ENCODE measurements at regions not wholly inside any gene's neighbourhood (a gene's known extent, or its start where the extent isn't known, plus 50 kb on each side); places are given as distances from the start of the nearest gene placed in this dataset.

DNA sequence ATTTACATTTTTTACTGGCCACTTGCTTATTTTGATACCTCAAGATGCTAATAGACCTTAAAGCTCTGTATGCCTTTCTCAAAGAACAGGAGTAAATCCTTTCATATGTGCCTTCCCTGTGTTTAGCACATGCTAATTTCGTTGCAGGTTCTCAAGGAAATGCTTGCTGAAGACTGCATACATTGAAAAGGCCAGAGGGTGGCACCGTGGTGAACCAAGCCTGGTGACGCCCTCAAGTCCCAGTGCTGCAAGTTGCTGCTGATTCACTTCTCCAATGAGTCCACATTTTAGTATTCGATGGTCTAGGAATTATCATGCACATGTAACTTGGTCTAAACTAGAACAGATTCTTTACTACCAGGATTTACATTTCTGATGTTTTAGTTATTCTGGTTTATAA, 94.1 kb downstream of the CLDN17 start:
- TF ChIP-seq, protein P1, sequence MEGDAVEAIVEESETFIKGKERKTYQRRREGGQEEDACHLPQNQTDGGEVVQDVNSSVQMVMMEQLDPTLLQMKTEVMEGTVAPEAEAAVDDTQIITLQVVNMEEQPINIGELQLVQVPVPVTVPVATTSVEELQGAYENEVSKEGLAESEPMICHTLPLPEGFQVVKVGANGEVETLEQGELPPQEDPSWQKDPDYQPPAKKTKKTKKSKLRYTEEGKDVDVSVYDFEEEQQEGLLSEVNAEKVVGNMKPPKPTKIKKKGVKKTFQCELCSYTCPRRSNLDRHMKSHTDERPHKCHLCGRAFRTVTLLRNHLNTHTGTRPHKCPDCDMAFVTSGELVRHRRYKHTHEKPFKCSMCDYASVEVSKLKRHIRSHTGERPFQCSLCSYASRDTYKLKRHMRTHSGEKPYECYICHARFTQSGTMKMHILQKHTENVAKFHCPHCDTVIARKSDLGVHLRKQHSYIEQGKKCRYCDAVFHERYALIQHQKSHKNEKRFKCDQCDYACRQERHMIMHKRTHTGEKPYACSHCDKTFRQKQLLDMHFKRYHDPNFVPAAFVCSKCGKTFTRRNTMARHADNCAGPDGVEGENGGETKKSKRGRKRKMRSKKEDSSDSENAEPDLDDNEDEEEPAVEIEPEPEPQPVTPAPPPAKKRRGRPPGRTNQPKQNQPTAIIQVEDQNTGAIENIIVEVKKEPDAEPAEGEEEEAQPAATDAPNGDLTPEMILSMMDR (IDR thresholded peaks at IDR 0.05; ENCODE audit: low read depth, low read length, missing control alignments): peak; percentile 58
- Histone ChIP-seq H3K27me3 (replicated peaks) (no peaks in the 10 kb centered on the region), H3K4me3 (ENCODE audit: low read depth, low read length) (no peak overlapping the region), H3K36me3 (replicated peaks) (no peaks in the 10 kb centered on the region), H3K27ac (no peak overlapping the region)
- in situ Hi-C loops (cut with HindIII; ENCODE audit: low pct_ligation_motif_present, low sequenced_read_pairs): no loop called here
- DNase-seq: peak; percentile 45

DNA sequence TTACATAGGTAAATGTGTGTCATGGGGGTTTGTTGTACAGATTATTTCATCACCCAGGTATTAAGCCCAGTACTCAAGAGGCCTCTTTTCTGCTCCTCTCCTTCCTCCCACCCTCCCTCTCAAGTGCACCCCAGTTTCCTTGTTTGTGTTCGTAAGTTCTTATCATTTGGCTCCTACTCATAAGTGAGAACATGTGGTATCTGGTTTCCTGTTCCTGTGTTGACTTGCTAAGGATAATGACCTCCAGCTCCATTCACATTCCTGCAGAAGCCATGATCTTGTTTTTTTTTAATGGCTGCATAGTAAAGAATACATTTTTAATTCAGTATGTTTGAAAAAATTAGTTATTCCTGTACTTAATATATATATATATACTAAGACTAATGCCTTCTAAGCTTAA, 107.7 kb downstream of the CLDN17 start:
- in situ Hi-C loops (cut with HindIII; ENCODE audit: low pct_ligation_motif_present, low sequenced_read_pairs): no loop called here
- TF ChIP-seq, protein P1 (IDR thresholded peaks at IDR 0.05; ENCODE audit: low read depth, low read length, missing control alignments): no peak
- Histone ChIP-seq H3K27me3 (replicated peaks) (no peaks in the 10 kb centered on the region), H3K4me3 (ENCODE audit: low read depth, low read length) (no peak overlapping the region), H3K36me3 (replicated peaks) (no peaks in the 10 kb centered on the region), H3K27ac (no peak overlapping the region)
- no peak for DNase-seq

DNA sequence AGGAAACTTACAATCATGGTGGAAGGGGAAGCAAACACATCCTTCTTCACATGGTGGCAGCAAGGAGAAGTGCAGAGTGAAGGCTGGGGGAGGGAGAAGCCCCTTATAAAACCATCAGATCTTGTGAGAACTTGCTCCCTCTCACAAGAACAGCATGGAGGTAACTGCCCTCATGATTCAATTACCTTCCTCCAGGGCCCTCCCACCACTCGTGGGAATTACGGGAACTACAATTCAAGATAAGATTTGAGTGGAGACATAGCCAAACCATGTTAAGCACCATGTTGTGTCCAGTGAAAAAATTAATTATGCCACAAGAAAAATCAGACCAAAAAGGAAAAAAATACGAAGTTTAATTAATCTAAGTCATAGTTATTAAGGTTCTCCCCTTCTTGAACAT, 109.5 kb downstream of the CLDN17 start:
- Histone ChIP-seq H3K27me3 (replicated peaks) (no peaks in the 10 kb centered on the region), H3K27ac (no peak overlapping the region), H3K36me3 (replicated peaks) (no peaks in the 10 kb centered on the region), H3K4me3 (ENCODE audit: low read depth, low read length) (no peak overlapping the region)
- no peak for DNase-seq
- TF ChIP-seq, protein P1 (IDR thresholded peaks at IDR 0.05; ENCODE audit: low read depth, low read length, missing control alignments): no peak
- in situ Hi-C loops (cut with HindIII; ENCODE audit: low pct_ligation_motif_present, low sequenced_read_pairs): no loop called here

DNA sequence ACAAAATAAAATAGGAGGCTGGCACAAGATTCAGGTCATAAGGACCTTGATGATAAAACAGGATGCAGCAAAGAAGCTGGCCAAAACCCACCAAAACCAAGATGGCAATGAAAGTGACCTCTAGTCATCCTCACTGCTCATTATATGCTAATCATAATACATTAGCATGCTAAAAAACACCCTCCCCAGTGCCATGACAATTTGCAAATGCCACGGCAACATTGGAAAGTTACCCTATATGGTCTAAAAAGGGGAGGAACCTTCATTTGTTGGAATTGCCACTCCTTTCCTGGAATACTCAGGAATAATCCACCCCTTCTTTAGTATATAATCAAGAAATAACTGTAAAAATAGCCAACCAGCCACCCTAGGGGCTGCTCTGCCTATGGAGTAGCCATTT, 108.8 kb upstream of the GRIK1 start:
- TF ChIP-seq, protein P1 (IDR thresholded peaks at IDR 0.05; ENCODE audit: low read depth, low read length, missing control alignments): no peak
- in situ Hi-C loops (cut with HindIII; ENCODE audit: low pct_ligation_motif_present, low sequenced_read_pairs): no loop called here
- no peak for DNase-seq
- Histone ChIP-seq H3K36me3 (replicated peaks) (no peaks in the 10 kb centered on the region), H3K27me3 (replicated peaks) (no peaks in the 10 kb centered on the region), H3K27ac (no peak overlapping the region), H3K4me3 (ENCODE audit: low read depth, low read length) (no peak overlapping the region)

DNA sequence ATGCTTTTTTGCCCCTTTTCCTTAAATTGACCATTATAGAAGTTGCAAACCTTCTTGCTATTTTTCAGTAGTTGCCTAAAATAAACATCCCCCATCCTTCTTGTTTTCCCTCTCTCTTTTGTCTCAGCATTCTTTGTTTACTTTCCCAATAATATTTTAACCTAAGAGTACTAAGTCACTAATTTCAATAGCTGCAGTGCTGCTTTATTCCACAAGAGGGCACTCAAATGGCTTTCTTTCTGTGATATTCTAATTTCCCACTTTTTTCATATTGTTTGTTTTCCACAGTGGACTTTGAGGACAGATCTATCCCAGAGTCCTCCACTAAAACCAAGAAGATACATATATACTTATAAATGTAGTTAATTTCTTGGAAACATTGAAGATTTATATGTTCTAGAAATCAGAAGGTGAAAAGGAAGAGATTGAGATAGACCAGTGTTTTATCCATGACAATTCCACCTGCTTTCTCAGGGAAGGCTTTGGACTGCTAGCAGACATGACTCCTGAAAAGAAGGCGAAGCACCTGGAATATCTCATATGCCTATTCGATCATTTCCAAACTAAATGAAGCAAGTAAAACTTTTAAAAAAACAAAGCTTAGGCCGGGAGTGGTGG, 104.8 kb upstream of the GRIK1 start:
- H3K27ac ChIP-seq: no peak overlapping the region
- TF ChIP-seq, protein P1 (IDR thresholded peaks at IDR 0.05; ENCODE audit: low read depth, low read length, missing control alignments): peak; percentile 68
- H3K4me3 ChIP-seq (ENCODE audit: low read depth, low read length): no peak overlapping the region
- H3K36me3 ChIP-seq (replicated peaks): no peaks in the 10 kb centered on the region
- no peaks in the 10 kb centered on the region for H3K27me3 ChIP-seq (replicated peaks)
- DNase-seq: peak; percentile 25
- in situ Hi-C loops (cut with HindIII; ENCODE audit: low pct_ligation_motif_present, low sequenced_read_pairs): no loop called here

DNA sequence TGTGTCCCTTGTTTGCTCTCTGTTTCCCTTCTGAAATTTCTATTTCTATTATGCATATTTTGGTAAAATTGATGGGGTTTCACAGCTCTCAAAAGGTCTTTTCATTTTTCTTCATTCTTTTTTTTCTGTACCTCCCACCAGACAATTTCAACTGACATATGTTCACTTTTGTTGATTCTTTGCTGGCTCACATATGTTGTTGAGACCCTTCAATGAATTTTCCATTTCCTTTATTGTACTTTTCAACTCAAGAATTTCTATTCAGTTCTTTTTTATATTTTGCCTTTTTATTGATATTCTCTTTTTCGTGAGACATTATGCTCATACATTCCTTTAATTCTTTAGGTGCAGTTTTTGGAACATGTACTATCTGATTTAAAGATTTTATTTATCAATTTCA, 102.6 kb upstream of the GRIK1 start:
- Histone ChIP-seq H3K27me3 (replicated peaks) (no peaks in the 10 kb centered on the region), H3K4me3 (ENCODE audit: low read depth, low read length) (no peak overlapping the region), H3K36me3 (replicated peaks) (no peaks in the 10 kb centered on the region), H3K27ac (no peak overlapping the region)
- TF ChIP-seq, protein P1 (IDR thresholded peaks at IDR 0.05; ENCODE audit: low read depth, low read length, missing control alignments): no peak
- in situ Hi-C loops (cut with HindIII; ENCODE audit: low pct_ligation_motif_present, low sequenced_read_pairs): no loop called here
- no peak for DNase-seq

All from brain microvascular endothelial cell (primary cell).